Chondrocyte (in vitro differentiated cells): ENCODE measurements at regions not wholly inside any gene's neighbourhood (a gene's known extent, or its start where the extent isn't known, plus 50 kb on each side); places are given as distances from the start of the nearest gene placed in this dataset.
"Not testable (repeated sequence)": the region's sequence is repeated elsewhere in the genome, so short reads cannot be mapped to it uniquely, and the experiment has no call there.

Experiments
- DNase-seq: peaks from one replicate; pipeline ENCODE4 v3.0.0; 2021; ENCODE audit warnings: mixed read lengths, low spot score
- H3K27ac Mint-ChIP-seq: one replicate; pipeline ENCODE4 v1.8.0; 2021; ENCODE audit warnings: mild to moderate bottlenecking, moderate library complexity, mixed read lengths; ENCODE audit not compliant: unreplicated experiment
- H3K27me3 Mint-ChIP-seq: 2 replicates; pipeline ENCODE4 v1.8.0; 2021; ENCODE audit warnings: low read depth, mixed read lengths
- H3K36me3 Mint-ChIP-seq: 2 replicates; pipeline ENCODE4 v1.8.0; 2021; ENCODE audit warnings: low read depth, mixed read lengths
- H3K4me1 Mint-ChIP-seq: 2 replicates; pipeline ENCODE4 v1.8.0; 2021; ENCODE audit warnings: low read depth, mild to moderate bottlenecking, mixed read lengths
- H3K4me3 Mint-ChIP-seq: one replicate; pipeline ENCODE4 v1.8.0; 2021; ENCODE audit warnings: mild to moderate bottlenecking, moderate library complexity, mixed read lengths; ENCODE audit not compliant: unreplicated experiment
- H3K9me3 Mint-ChIP-seq: 2 replicates; pipeline ENCODE4 v1.8.0; 2021; ENCODE audit warnings: low read depth, mixed read lengths
- CTCF ChIP-seq: fragments of 200-600 bp; sonication (generic); IDR thresholded peaks from 2 replicates; pipeline ENCODE4 v1.5.0; 2021; ENCODE audit warnings: antibody characterized with exemption, mild to moderate bottlenecking, moderate library complexity

GRCh38 chr10:33704214-33704830 lies 369.9 kb upstream of the NRP1 start:
- Mint-ChIP-seq H3K27me3 (no peaks in the 10 kb centered on the region), H3K4me1 (peaks cover 62% of the 10 kb centered on the region), H3K4me3 (no peak overlapping the region), H3K36me3 (no peaks in the 10 kb centered on the region), H3K27ac (no peak overlapping the region), H3K9me3 (no peaks in the 10 kb centered on the region)
- no peak for DNase-seq
- TF ChIP-seq CTCF, result no peak

DNA sequence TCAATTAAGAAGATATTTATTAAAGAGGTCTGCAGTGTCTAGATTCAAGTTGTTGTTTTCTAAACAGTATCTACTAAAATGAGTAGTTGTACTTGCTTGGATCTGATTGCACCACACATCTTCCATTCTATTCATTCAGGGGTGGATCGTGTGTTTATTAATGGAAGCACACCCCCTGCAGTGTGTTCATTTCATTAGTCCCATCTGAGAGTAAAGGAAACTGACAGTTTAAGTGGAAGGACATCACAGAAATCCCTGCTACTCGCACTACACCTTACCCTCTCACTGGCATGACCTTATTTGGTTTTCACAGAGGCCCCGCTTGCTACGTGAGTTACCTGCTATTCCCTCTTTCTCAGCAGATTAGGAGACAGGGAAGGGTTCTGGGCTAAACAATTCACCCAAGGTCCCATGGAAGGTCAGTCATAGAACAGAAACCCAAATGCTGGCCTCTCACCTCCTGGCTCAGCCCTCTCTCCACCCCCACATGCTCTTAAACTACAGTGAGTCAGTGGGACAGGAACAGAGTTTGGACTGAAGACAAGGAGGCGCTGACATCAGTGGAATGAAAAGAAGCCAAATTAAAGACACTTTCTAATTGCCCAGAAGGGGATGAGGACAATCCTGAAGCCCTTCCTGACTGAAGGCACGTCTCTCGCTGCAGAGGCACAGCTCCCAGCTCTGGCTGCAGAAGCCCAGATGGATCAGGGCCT lies 369.2 kb upstream of the NRP1 start:
- TF ChIP-seq CTCF, result no peak
- Mint-ChIP-seq H3K9me3 (no peaks in the 10 kb centered on the region), H3K4me1 (peaks cover 56% of the 10 kb centered on the region), H3K36me3 (no peaks in the 10 kb centered on the region), H3K4me3 (no peak overlapping the region), H3K27ac (peak overlapping the region; percentile 56), H3K27me3 (no peaks in the 10 kb centered on the region)
- no peak for DNase-seq

GRCh38 chr10:33698033-33698432 lies 363.6 kb upstream of the NRP1 start:
- TF ChIP-seq CTCF, result no peak
- H3K9me3 Mint-ChIP-seq, result peaks cover 23% of the 10 kb centered on the region
- no peak for DNase-seq
- H3K27ac Mint-ChIP-seq, result peak overlapping the region; percentile 20
- no peaks in the 10 kb centered on the region for H3K27me3 Mint-ChIP-seq
- H3K36me3 Mint-ChIP-seq, result peaks cover 15% of the 10 kb centered on the region
- no peak overlapping the region for H3K4me3 Mint-ChIP-seq
- H3K4me1 Mint-ChIP-seq, result peaks cover 9% of the 10 kb centered on the region

- DNase-seq, result no peak
- peaks cover 9% of the 10 kb centered on the region for H3K4me1 Mint-ChIP-seq
- H3K9me3 Mint-ChIP-seq, result peaks cover 25% of the 10 kb centered on the region
- H3K4me3 Mint-ChIP-seq, result no peak overlapping the region
- peaks cover 17% of the 10 kb centered on the region for H3K36me3 Mint-ChIP-seq
- H3K27me3 Mint-ChIP-seq, result no peaks in the 10 kb centered on the region
- no peak overlapping the region for H3K27ac Mint-ChIP-seq
- TF ChIP-seq CTCF, result no peak
These were observed 362.5 kb upstream of the NRP1 start for GRCh38 chr10:33697016-33697415.

DNA sequence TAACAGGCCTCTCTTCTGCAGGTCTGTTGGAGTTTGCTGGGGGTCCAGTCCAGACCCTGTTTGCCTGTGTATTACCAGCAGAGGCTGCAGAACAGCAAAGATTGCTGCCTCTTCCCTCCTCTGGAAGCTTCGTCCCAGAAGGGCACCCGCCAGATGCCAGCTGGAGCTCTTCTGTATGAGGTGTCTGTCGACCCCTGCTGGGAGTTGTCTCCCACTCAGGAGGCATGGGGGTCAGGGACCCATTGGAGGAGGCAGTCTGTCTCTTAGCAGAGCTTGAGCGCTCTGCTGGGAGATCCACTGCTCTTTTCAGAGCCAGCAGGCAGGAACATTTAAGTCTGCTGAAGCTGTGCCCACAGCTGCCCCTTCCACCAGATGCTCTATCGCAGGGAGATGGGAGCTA lies 361.1 kb upstream of the NRP1 start:
- Mint-ChIP-seq H3K4me3 (no peak overlapping the region), H3K9me3 (peaks cover 38% of the 10 kb centered on the region), H3K36me3 (peaks cover 24% of the 10 kb centered on the region), H3K4me1 (peaks cover 9% of the 10 kb centered on the region), H3K27ac (no peak overlapping the region), H3K27me3 (no peaks in the 10 kb centered on the region)
- DNase-seq, result no peak
- TF ChIP-seq CTCF, result no peak

DNA sequence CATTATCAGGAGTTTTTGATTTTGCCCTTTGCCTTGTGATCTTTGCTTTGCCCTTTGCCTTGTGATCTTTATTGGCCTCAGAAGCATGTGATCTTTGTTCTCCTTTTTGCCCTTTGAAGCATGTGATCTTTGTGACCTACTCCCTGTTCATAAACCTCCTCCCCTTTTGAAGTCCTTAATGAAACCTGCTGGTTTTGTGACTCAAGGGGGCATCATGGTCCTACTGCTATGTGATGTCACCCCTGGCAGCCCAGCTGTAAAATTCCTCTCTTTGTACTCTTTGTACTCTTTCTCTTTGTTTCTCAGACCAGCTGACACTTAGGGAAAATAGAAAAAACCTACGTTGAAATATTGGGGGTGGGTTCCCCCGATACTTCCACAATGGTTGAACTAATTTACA lies 356.1 kb upstream of the NRP1 start:
- H3K4me1 Mint-ChIP-seq, H3K4me3 Mint-ChIP-seq, H3K27ac Mint-ChIP-seq, DNase-seq, H3K27me3 Mint-ChIP-seq: not testable (repeated sequence)
- peaks cover 48% of the 10 kb centered on the region for H3K9me3 Mint-ChIP-seq
- H3K36me3 Mint-ChIP-seq, result peaks cover 28% of the 10 kb centered on the region
